ENCODE measurements at regions not wholly inside any gene's neighbourhood (a gene's known extent, or its start where the extent isn't known, plus 50 kb on each side); places are given as distances from the start of the nearest gene placed in this dataset.

- no peak for TF ChIP-seq POLR2AphosphoS5 (IDR thresholded peaks at IDR 0.05; ENCODE audit: borderline replicate concordance, low read depth, low read length)
- TF ChIP-seq EZH2 (IDR thresholded peaks at IDR 0.05): no peak
- TF ChIP-seq FOXP2 (optimal IDR thresholded peaks at IDR 0.05; ENCODE audit: control extremely low read depth, extremely low read length, insufficient read depth): no peak
Observed at GRCh38 chr2:156147594-156148330, 184.8 kb downstream of the NR4A2 start.
